RWPE2 (cell line): ENCODE measurements at regions not wholly inside any gene's neighbourhood (a gene's known extent, or its start where the extent isn't known, plus 50 kb on each side); places are given as distances from the start of the nearest gene placed in this dataset.

Experiments used
- ATAC-seq: fragments of 200-7000 bp; cut with Tn5 transposase; 3 replicates; pipeline ENCODE4 v1.9.1; 2021; ENCODE audit warnings: low read depth
- DNase-seq: peaks from one replicate; pipeline ENCODE4 v3.0.0-alpha.2; 2020; ENCODE audit warnings: low spot score
- H3K27ac ChIP-seq: fragments of 450-650 bp; 2 replicates; pipeline ENCODE4 v1.5.1; 2017; ENCODE audit warnings: mild to moderate bottlenecking; ENCODE audit not compliant: poor library complexity, severe bottlenecking
- H3K27me3 ChIP-seq: fragments of 250-450 bp; sonication (Bioruptor Pico); 2 replicates; pipeline ENCODE4 v1.5.1; 2021; ENCODE audit warnings: mild to moderate bottlenecking, moderate library complexity; ENCODE audit not compliant: insufficient read depth, poor library complexity, severe bottlenecking
- H3K36me3 ChIP-seq: fragments of 250-450 bp; sonication (Bioruptor Pico); 2 replicates; pipeline ENCODE4 v1.5.1; 2020; ENCODE audit warnings: low read depth, mild to moderate bottlenecking, moderate library complexity
- H3K4me1 ChIP-seq: fragments of 250-450 bp; sonication (Bioruptor Pico); 2 replicates; pipeline ENCODE4 v1.5.1; 2021; ENCODE audit warnings: mild to moderate bottlenecking, moderate library complexity; ENCODE audit not compliant: insufficient read depth, poor library complexity, severe bottlenecking
- H3K4me3 ChIP-seq: fragments of 250-450 bp; sonication (Bioruptor Pico); 2 replicates; pipeline ENCODE4 v1.5.1; 2021; ENCODE audit warnings: mild to moderate bottlenecking, moderate library complexity; ENCODE audit not compliant: severe bottlenecking
- H3K9me3 ChIP-seq: fragments of 250-450 bp; sonication (Bioruptor Pico); 2 replicates; pipeline ENCODE4 v1.5.1; 2021; ENCODE audit warnings: mild to moderate bottlenecking, moderate library complexity; ENCODE audit not compliant: severe bottlenecking
- TF ChIP-seq, protein P1 (sequence below): fragments of 450-650 bp; IDR thresholded peaks from one replicate; pipeline ENCODE4 v1.5.1; 2017; ENCODE audit warnings: mild to moderate bottlenecking, moderate library complexity; ENCODE audit not compliant: poor library complexity, severe bottlenecking

DNA sequence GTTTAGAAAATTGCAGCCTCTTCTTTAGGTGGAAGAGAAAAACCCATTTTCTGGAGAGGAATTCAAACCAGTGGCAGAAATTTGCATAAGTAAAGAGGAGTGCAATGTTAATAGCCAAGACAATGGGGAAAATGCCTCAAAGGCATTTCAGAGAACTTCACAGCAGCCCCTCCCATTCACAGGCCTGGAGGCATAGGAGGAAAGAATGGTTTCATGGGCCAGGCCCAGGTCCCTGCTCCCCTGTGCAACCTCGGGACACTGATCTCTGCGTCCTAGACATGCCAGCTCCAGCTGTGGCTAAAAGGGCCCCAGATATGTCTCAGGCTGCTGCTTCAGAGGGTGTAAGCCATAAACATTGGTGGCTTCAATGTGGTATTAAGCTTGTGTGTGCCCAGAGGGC lies 161.8 kb upstream of the CENPE start:
- Histone ChIP-seq H3K4me3 (no peak overlapping the region), H3K27me3 (no peaks in the 10 kb centered on the region), H3K36me3 (no peaks in the 10 kb centered on the region), H3K27ac (no peak overlapping the region), H3K9me3 (peaks cover 3% of the 10 kb centered on the region), H3K4me1 (no peaks in the 10 kb centered on the region)
- TF ChIP-seq, protein P1, sequence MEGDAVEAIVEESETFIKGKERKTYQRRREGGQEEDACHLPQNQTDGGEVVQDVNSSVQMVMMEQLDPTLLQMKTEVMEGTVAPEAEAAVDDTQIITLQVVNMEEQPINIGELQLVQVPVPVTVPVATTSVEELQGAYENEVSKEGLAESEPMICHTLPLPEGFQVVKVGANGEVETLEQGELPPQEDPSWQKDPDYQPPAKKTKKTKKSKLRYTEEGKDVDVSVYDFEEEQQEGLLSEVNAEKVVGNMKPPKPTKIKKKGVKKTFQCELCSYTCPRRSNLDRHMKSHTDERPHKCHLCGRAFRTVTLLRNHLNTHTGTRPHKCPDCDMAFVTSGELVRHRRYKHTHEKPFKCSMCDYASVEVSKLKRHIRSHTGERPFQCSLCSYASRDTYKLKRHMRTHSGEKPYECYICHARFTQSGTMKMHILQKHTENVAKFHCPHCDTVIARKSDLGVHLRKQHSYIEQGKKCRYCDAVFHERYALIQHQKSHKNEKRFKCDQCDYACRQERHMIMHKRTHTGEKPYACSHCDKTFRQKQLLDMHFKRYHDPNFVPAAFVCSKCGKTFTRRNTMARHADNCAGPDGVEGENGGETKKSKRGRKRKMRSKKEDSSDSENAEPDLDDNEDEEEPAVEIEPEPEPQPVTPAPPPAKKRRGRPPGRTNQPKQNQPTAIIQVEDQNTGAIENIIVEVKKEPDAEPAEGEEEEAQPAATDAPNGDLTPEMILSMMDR = no peak
- ATAC-seq (no peak), DNase-seq (no peak)

DNA sequence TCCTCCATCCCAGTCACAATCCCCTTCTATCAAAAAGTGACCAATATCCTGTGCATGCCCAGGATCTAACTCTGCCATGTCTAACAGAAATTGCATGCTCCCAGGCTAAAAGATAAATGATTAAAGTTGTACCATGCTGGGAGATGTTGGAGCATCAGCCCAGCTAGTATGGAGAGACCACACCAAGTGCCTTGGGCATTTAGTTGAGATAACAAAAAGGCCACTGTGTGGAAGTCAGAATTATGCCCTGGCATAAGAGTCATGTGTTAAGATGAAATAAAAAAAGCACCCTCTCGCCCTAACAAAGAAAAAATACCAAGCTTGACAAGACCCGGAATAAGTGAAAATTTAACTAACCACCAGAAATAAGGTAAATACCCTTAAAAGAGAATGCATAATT lies 155.9 kb upstream of the CENPE start:
- no peak for DNase-seq
- Histone ChIP-seq H3K4me1 (no peaks in the 10 kb centered on the region), H3K9me3 (peaks cover 2% of the 10 kb centered on the region), H3K27ac (no peak overlapping the region), H3K36me3 (no peaks in the 10 kb centered on the region), H3K27me3 (no peaks in the 10 kb centered on the region), H3K4me3 (no peak overlapping the region)
- TF ChIP-seq, protein P1 = no peak
- no peak for ATAC-seq

DNA sequence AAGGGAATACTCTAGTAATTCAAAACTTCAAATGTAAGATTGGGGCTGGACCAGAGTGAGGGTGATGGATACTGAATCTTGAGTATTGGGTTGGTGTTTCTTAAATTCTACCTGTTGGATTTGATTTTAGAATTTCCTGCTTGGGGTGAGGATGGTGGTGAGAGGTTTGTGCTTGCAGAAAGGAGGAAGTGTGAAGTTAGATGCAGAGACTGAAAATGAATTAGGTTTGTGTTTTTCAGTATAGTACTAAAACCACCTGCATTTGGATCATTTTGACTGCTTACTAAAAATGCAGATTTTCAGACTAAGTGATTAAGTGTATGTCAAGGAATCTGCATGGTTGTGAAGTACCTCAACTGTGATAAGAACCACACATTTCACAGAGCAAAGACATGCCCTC lies 131.5 kb upstream of the CENPE start:
- Histone ChIP-seq H3K4me1 (no peaks in the 10 kb centered on the region), H3K9me3 (no peaks in the 10 kb centered on the region), H3K36me3 (no peaks in the 10 kb centered on the region), H3K27me3 (no peaks in the 10 kb centered on the region), H3K4me3 (no peak overlapping the region), H3K27ac (no peak overlapping the region)
- ATAC-seq (no peak), DNase-seq (no peak)
- TF ChIP-seq, protein P1 = no peak

DNA sequence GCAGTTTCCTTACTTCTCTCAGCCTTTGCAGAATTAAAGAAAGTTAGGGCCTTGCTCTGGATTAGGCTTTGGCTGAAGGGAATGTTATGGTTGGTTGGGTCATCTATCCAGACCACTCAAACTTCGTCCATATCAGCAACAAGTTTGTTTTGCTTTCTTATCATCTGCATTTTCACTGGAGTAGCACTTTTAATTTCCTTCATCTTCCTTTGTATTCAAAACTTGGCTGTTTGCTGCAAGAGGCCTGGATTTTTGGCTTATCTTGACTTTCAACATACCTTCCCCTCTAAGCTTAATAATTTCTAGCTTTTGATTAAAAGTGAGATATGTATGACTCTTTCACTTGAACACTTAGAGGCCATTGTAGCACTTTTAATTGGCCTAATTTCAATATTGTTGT lies 126.7 kb upstream of the CENPE start:
- H3K9me3 ChIP-seq = no peaks in the 10 kb centered on the region
- no peaks in the 10 kb centered on the region for H3K27me3 ChIP-seq
- no peaks in the 10 kb centered on the region for H3K4me1 ChIP-seq
- H3K4me3 ChIP-seq = no peak overlapping the region
- H3K27ac ChIP-seq = no peak overlapping the region
- DNase-seq (no peak), ATAC-seq (no peak)
- TF ChIP-seq, protein P1 = no peak
- H3K36me3 ChIP-seq = no peaks in the 10 kb centered on the region

DNA sequence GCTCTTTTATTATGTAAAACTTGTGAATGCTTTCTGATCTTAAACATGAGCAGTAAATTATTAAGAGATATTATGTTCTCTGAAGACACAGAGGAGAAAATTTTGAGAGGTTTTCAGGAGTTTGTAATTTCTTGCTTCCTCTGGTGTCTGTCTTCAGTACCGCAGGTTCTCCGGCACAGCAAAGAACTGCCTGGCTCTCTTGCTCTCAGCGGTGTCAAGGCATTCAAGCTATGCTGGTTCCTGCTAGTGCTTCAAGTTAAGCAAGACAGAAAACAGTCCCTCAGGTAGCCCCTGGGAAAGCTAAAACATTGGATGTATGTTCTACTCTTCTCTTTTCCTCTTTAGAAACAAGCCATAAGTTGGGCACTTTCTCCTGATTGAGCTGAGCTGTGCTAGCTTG lies 120.2 kb upstream of the CENPE start:
- no peaks in the 10 kb centered on the region for H3K4me1 ChIP-seq
- H3K36me3 ChIP-seq = no peaks in the 10 kb centered on the region
- H3K27ac ChIP-seq = no peak overlapping the region
- ATAC-seq = no peak
- peaks cover 2% of the 10 kb centered on the region for H3K9me3 ChIP-seq
- TF ChIP-seq, protein P1 = no peak
- DNase-seq = no peak
- no peaks in the 10 kb centered on the region for H3K27me3 ChIP-seq
- no peak overlapping the region for H3K4me3 ChIP-seq
